Thoracic aorta (tissue), 2 donors: ENCODE measurements at regions not wholly inside any gene's neighbourhood (a gene's known extent, or its start where the extent isn't known, plus 50 kb on each side); places are given as distances from the start of the nearest gene placed in this dataset.

Experiments
- ATAC-seq: fragments of 150-250 bp; one replicate; pipeline ENCODE4 v1.8.0; 2017; ENCODE audit warnings: low read depth; ENCODE audit not compliant: insufficient number of reproducible peaks, low FRiP score
- DNase-seq: peaks from one replicate; pipeline ENCODE4 v3.0.0-alpha.2; 2020; ENCODE audit warnings: low spot score
- H3K27ac ChIP-seq, 2 donors: fragments of 200-600 bp; sonication (generic); 1 replicate in 1 of 2; 2 replicates in 1 of 2; pipeline ENCODE4 v1.5.1; 2016; ENCODE audit warnings: mild to moderate bottlenecking in 2 of 2, moderate library complexity in 2 of 2
- H3K27me3 ChIP-seq: fragments of 200-600 bp; sonication (generic); replicated peaks from 2 replicates; pipeline ENCODE4 v1.6.0; 2016; ENCODE audit warnings: mild to moderate bottlenecking; ENCODE audit not compliant: insufficient read depth
- H3K36me3 ChIP-seq: fragments of 200-600 bp; sonication (generic); one replicate; pipeline ENCODE4 v1.5.1; 2016
- H3K4me1 ChIP-seq, 2 donors: fragments of 200-600 bp; sonication (generic); 1 replicate in 1 of 2; 2 replicates in 1 of 2; pipeline versions ENCODE4 v1.5.1 to v1.6.0; 2016; ENCODE audit warnings: low read depth in 2 of 2, mild to moderate bottlenecking in 1 of 2; ENCODE audit not compliant: control insufficient read depth in 1 of 2
- H3K4me3 ChIP-seq: fragments of 200-600 bp; sonication (generic); 2 replicates; pipeline ENCODE4 v1.5.1; 2016; ENCODE audit warnings: mild to moderate bottlenecking
- H3K9me3 ChIP-seq: fragments of 200-600 bp; sonication (generic); 2 replicates; pipeline ENCODE4 v1.5.1; 2016
- TF ChIP-seq, protein P1 (sequence below): fragments of 200-600 bp; sonication (generic); IDR thresholded peaks from one replicate; pipeline ENCODE4 v1.5.1; 2019; ENCODE audit warnings: antibody characterized with exemption

DNA sequence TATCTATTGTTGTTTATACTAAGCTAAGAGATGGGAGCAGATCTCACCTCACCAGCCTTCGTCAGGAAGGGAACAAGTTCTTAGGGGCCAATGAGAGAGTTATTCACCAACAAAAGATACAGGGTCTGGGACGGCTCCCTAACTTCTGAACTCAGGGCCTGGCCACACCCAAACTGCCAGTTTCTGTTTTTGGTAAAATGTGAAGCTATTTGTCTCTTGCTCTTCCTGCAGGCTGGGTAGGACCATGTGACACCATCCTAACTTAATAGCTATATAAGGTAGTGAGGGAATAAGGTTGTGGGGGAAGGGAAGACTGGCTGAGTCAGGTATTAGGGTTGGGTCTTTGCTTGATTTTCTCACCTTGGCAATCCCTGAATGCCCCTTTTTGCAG, 480.5 kb downstream of the KDM4C start:
- Histone ChIP-seq H3K36me3 (no peaks in the 10 kb centered on the region), H3K27ac (no peak overlapping the region), H3K27me3 (no peaks in the 10 kb centered on the region), H3K4me1 (no peaks in the 10 kb centered on the region), H3K4me3 (no peak overlapping the region), H3K9me3 (no peaks in the 10 kb centered on the region)
- no peak for DNase-seq
- ATAC-seq, result no peak
- TF ChIP-seq, protein P1, sequence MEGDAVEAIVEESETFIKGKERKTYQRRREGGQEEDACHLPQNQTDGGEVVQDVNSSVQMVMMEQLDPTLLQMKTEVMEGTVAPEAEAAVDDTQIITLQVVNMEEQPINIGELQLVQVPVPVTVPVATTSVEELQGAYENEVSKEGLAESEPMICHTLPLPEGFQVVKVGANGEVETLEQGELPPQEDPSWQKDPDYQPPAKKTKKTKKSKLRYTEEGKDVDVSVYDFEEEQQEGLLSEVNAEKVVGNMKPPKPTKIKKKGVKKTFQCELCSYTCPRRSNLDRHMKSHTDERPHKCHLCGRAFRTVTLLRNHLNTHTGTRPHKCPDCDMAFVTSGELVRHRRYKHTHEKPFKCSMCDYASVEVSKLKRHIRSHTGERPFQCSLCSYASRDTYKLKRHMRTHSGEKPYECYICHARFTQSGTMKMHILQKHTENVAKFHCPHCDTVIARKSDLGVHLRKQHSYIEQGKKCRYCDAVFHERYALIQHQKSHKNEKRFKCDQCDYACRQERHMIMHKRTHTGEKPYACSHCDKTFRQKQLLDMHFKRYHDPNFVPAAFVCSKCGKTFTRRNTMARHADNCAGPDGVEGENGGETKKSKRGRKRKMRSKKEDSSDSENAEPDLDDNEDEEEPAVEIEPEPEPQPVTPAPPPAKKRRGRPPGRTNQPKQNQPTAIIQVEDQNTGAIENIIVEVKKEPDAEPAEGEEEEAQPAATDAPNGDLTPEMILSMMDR, result no peak

DNA sequence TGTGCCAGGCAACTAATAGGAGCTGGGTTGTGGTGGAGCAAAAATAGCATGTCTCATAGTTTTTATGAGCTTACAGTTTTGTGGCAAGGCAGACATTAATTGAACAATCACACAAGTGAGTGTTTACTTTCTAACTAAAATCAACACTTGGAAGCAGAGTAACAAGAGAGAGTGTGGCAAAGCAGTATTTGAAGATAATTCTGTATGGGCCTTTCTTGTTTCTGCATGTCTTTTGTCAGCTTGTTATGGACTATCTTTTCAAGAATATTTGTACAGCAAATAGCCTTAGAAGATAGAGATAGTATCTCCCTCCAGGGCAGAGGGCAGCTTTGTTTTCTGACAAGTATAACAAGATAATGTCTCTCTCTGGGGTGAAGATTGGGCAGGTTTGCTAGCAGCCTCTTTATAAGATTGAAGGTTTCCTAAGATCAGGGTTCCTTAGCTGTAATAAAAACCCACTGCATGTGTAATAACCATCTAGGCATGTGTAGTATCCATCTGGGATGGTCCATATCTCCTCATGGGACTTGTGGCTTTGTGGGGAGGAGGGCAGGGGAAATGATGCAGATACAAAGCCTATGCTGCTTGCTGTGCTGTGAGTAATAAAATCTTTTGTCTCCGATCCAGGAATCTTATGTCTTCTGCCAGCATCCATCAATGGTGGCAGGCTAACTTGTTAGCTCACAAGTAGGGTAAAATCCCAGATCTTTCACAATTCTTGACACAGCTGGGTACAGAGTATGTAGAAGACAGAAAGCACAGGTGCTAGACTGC, 479.9 kb downstream of the KDM4C start:
- no peaks in the 10 kb centered on the region for H3K36me3 ChIP-seq
- TF ChIP-seq, protein P1, result no peak
- DNase-seq (no peak), ATAC-seq (no peak)
- no peak overlapping the region for H3K4me3 ChIP-seq
- H3K27me3 ChIP-seq, result no peaks in the 10 kb centered on the region
- no peaks in the 10 kb centered on the region for H3K4me1 ChIP-seq
- H3K27ac ChIP-seq, result no peak overlapping the region
- no peaks in the 10 kb centered on the region for H3K9me3 ChIP-seq

DNA sequence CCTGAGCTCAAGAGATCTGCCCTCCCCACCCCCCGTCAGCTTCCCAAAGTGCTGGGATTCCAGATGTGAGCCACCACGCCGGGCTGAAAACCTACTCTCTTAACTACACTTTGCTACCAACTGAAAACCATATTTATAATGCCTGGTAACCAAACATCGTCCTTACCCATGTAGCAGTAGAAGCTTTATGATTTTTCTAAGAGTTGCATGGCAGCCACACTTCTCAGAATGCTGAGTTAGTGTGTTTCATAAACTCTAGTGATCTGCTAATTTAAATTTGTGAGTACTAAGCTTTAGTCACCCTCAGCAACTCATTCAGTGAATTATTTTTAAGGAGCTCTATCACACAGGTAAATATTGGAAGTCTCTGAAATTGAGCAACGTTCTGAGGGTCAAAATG, 478.4 kb downstream of the KDM4C start:
- Histone ChIP-seq H3K9me3 (no peaks in the 10 kb centered on the region), H3K4me1 (no peaks in the 10 kb centered on the region), H3K27me3 (no peaks in the 10 kb centered on the region), H3K4me3 (no peak overlapping the region), H3K27ac (no peak overlapping the region), H3K36me3 (no peaks in the 10 kb centered on the region)
- ATAC-seq (no peak), DNase-seq (no peak)
- TF ChIP-seq, protein P1, result no peak

DNA sequence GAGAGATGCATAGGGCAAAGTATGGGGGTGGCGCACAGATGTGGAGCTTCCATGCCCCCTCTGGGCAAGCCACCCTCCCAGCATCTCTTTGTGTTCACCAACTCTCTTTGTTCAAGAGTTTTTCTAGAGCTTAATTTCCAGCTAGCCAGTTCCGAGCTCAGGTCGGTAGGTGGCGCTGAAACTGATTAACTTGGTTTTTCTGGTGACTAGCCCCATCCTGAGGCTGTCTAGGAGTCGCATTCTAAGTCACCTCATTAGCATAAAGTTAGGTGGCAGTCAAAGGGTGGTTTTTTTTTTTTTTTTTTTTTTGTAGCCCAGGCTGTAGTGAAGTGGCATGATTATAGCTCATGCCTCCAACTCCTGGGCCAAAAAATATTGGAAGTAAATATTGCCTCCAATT, 476.4 kb downstream of the KDM4C start:
- Histone ChIP-seq H3K4me1 (no peaks in the 10 kb centered on the region), H3K27me3 (no peaks in the 10 kb centered on the region), H3K9me3 (no peaks in the 10 kb centered on the region), H3K4me3 (no peak overlapping the region), H3K36me3 (no peaks in the 10 kb centered on the region), H3K27ac (no peak overlapping the region)
- no peak for DNase-seq
- ATAC-seq, result no peak
- TF ChIP-seq, protein P1, result no peak

DNA sequence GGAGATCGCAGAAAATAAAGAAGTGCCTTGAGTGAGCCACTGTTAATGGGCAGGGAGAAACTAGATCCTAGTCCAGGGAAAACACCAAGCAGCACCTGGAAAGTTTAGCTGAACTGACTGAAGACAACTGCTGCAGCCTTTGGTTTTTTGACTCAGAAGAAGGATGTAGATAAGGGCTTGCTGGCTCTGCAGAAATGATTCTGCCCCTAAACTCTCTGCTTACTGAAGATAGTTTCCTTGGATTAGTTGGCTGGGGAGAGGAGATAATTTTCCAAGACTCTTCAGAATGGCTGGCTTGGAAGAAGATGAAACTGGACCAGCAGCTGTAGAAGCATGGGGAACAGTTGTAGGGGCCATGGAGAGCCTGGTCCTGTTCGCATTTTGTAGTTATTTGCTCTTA, 471.8 kb downstream of the KDM4C start:
- H3K27ac ChIP-seq, result no peak overlapping the region
- no peak for DNase-seq

More for the DNA sequence above, 471.8 kb downstream of the KDM4C start:
- Histone ChIP-seq H3K4me3 (no peak overlapping the region), H3K9me3 (no peaks in the 10 kb centered on the region), H3K36me3 (no peaks in the 10 kb centered on the region), H3K27me3 (no peaks in the 10 kb centered on the region), H3K4me1 (no peaks in the 10 kb centered on the region)
- TF ChIP-seq, protein P1, result no peak
- ATAC-seq, result no peak
